COLO829 (cell line): ENCODE measurements at regions not wholly inside any gene's neighbourhood (a gene's known extent, or its start where the extent isn't known, plus 50 kb on each side); places are given as distances from the start of the nearest gene placed in this dataset.
"Not testable (repeated sequence)": the region's sequence is repeated elsewhere in the genome, so short reads cannot be mapped to it uniquely, and the experiment has no call there.

ENCODE experiments used
- DNase-seq: peaks from one replicate; pipeline ENCODE4 v3.0.0; 2012; ENCODE audit warnings: low spot score

DNA sequence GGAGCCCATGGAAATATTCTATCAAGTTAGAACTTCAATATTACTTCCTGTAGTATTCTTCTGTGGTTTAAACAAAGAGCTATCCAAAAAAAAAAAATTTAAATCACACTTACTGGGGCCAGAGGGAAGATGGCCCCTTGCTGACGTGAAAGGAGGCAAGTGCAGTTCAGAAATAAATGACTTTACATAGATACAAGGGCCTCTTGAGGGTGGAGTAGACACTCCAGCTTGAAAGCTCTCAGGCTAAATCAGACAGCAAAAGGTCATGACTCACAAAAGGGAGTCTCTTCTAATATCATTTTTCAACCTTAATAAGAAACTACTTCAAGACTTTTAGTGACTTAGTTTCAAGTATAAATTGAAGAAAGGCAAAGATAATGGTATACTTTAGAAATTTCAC lies 1160.3 kb downstream of the FAM181B start:
- no peak for DNase-seq

DNA sequence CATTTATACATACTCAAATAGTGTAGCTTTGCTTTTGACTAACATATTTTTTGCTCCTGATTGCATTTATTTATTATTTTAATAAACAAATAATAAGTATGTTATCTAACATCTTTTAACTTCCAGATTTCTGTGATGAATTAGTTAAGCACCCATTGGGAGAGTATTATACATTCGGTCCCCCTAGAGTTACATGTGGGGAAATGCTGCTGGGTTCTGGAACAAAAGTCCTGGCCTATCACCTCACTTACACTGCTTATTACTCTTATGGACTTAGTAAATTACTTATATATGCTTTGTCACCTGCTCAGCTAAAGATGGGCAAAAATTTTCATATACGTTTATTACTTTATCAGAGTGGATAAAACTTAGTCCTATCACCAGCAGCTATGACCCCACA lies 1163.0 kb downstream of the FAM181B start:
- no peak for DNase-seq

DNA sequence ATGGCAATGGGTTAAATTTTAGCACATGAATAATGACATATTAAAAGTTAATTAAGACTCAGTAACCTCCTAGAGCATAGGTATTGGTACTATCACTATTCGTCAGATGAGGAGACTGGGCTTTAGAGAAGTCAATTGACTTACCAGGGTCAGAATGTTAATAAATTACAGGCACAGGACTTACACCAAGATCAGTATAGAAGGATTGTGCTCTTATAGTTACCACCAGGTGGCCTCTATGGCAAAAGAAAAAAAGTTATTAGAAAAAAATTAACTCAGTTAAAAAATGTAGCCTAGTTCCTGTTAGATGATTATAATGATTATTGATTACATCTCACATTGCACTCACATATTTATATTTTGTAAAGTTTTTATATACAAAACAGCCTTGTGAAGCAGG lies 1163.7 kb downstream of the FAM181B start:
- DNase-seq, result no peak

DNA sequence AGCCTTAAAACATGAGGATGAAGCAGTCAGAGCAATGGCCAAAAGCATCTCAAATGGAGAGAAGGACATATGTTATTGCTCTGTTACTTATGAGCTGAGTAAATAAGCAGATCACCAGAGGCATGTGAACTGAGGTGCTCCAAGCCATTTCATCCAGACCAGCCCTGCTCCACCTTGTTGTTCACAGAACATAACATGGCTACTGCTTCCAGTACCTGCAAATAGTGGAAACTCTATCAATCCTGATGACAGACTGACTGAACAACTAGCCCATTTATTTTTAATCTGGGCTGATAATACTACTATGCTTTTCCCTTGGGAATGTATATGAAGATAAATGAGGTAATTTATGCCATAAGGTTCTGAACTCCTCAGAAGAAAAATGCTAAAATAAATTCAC lies 1164.7 kb downstream of the FAM181B start:
- no peak for DNase-seq

DNA sequence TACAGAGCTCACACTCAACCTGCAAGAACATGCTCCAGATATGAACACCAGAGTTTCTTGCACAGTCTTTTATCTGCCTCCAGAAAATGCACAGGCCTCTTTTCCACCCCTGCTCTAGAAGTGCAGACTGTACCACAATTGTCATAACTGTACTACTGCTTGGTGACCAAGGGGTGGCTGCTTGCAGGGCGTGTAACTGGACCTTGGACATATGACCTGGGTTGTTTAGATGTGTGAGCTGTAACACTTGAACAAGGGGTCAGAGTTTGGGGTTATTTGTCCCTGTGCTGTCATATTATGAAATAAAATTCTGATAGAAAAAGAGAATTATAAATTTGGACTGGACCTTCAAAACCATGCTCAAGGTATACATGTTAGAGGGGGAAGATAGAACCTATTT lies 1185.5 kb downstream of the FAM181B start:
- DNase-seq, result no peak

DNA sequence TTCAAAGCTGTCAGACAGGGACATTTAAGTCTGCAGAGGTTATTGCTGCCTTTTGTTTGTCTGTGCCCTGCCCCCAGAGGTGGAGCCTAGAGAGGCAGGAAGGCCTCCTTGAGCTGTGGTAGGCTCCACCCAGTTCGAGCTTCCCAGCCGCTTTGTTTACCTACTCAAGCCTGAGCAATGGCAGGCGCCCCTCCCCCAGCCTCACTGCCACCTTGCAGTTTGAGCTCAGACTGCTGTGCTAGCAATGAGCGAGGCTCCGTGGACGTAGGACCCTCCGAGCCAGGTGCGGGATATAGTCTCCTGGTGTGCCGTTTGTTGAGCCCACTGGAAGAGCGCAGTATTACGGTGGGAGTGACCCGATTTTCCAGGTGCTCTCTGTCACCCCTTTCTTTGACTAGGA lies 1193.9 kb downstream of the FAM181B start:
- DNase-seq, result not testable (repeated sequence)

DNA sequence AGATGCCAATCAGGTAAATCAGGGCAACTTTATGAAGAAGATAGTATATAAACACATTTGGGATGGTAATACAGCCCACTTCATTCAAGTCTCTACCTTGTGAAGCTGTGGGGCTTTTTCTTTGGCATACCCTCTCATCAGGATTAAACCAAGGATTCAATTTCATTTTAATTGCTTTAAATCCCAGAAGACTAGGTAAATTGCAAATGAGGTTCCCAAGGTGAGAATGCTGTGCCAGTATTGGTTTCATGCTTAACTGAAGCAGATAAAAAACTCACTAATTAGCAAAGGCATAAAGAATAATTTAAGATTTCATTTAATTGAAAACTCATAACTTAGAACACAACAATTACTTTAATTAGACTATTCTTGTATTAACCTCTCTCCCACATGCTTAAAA lies 1218.1 kb downstream of the FAM181B start:
- DNase-seq, result no peak

DNA sequence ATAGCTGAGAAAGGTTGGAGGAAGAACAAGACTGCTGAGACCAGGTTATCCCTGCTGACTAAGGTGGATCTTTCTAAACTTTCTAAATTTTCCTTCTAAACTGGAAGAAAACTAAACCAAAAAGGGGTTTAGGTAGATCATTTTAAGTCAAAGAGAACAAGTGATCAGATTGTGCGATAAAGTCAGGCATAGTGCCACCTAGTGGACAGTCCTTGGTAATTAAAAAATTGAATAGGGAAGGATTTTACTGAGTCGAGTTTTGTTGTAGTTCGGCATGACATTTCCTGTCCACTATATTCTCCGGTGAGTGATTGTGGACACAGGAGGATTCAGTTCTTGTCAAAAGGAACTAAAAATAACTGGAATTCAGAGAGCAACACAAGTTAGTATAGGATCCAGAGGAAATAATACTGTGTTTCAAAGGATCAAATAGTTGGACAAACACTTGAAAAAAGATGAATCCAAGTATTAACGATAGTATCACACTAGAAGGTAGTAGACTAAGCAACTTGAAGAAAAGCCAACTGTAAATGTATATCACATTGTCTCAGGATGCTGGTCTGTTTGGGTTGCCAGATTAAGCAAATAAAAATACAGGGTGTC lies 1236.4 kb downstream of the FAM181B start:
- peak; percentile 43 for DNase-seq

DNA sequence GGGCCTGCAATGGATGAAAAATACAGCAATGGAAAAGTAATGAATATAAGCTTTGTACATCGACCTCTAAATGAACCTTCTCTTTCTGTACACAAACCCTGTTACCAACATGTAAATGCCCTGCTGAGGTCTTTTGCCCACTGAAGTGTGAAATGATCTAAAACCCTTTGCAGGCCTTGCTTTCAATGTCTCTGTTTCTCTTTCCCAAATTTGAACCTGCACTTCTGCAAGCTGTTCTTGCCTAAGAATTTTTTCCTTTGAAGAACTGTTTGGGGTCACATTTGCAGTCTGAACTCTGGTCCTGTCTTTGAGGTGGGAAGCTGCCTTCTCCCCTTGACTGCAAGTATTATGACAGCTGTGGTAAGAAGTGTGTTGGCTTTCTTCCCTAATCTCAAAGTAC lies 1237.1 kb downstream of the FAM181B start:
- DNase-seq, result no peak

DNA sequence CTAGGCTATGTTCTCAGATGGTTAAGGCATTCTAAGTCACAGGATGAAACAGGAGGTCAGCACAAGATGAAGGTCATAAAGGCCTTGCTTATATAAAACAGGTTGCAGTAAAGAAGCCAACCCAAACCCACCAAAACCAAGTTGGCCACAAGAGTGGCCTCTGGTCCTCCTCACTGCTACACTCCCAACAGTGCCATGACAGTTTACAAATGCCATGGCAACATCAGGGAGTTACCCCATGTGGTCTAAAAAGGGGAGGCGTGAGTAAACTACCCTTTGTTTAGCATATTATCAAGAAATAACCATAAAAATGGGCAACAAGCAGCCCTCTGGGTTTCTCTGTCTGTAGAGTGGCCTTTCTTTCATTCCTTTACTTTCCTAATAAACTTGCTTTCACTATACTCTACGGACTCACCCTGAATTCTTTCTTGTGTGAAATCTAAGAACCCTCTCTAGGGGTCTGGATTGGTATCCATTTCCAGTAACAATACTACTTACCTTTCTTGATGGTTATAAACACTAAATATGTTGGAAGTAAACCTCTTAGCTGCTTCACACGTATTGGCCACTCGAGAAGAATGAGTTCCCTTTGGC lies 1237.9 kb downstream of the FAM181B start:
- DNase-seq, result no peak

DNA sequence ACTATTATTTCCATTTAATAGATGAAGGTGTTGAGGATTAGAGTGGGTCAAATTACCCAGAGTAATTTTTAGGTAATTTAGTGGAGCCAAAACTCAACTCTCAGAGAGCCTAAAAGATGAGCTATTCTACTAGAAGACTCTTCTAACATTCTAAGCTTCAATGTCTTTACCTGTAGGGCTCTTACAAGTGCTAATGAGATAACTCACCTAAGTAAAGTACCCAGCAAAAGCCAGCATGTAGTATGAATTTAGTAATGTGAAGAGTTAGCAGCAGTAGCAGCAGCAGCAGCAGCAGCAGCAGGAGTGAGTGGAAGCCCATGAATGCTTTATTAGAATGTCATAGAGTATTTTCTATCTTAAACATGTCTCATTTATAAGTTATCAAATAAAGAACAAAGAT lies 1239.2 kb downstream of the FAM181B start:
- no peak for DNase-seq

DNA sequence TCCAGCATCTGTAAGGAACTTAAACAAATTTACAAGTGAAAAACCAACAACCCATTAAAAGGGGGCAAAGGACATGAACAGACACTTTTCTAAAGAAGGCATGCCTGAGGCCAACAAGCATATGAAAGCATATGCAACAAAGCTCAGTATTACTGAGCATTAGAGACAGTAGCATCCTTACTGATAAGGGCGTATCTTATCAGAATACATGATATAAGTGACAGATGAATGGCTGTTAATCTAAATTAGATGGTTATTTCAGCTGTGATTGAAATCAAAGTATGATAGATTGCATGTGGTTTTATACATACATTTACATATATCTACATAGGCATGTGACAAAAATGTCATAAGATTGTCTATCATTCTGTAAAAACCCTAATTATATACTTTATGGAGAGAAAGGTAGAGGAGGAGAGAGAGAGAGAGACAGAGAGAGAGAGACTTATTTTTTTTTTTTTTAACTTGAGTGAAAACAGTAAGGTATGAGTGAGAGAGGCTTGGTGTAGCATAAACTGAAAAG lies 1240.7 kb downstream of the FAM181B start:
- DNase-seq, result no peak

DNA sequence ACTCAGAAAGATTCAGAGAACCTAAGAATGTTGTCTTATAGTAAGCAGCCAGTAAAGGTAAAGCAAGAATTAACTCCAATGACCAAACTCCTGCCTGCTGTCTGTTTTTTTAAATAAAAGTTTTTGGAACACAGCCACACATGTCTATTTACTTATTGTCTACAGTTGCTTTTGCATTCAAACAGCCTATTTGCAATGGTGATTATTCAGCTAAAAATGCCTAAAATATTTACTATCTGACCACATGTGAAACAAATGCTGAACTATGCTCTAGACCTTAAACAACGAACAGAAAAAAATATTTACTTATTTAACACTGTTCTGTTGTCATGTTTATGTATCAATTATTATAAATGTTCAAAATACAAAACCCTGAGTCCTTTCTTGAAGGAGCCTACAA lies 1246.6 kb downstream of the FAM181B start:
- no peak for DNase-seq

DNA sequence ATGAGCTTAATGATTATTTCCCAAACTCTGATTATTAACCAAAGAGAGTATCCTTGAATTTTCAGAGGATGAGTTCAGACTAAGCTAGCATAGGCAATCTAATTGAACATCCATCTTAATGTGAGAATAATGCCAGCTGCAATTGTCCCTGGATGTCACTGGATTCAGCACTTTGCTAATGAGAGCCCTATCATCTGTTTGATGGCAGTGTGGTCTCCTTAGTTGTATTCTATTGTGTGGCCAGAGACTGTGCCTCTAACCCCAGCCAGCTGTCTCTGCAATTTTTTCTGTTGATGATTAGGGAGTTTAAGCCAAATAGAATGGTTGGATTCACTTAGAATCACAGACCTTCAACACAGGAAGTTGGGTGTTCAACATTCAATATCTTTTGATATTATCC lies 1249.5 kb downstream of the FAM181B start:
- DNase-seq, result no peak

DNA sequence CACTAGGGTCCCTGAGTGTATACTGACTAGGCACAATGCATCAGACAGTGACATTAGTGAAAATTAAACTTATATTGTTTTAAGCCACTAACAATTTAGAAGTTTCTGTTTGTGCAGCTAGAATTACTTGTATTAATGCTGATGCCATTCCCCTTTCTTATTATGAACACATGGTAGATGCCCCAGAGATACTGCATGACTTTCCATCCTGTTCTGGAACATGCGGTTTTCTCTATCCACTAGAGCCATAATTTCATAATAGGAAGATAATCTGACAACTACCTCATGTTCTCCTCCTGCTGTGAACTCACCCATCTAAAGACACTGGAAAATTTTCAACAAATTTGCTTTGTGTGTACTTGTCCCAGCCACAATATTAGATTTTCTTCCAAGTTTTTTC lies 1256.4 kb downstream of the FAM181B start:
- no peak for DNase-seq

DNA sequence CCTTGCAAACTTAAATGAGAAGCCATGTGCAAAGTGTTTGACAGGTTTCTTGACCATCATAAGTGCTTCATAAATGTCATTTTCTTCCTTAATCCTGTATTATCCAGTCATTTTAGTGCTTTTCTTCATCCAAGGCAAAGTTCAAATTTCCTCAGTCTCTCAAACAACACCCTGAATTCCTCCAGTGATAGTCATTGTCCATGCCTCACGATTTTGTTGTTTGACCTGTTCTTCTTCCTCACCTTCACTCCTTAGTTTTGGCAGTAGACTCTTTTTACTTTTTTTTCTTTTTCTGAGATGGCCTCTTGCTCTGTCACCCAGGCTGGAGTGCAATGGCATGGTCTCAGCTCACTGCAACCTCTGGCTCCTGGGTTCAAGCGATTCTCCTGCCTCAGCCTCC lies 1257.3 kb downstream of the FAM181B start:
- no peak for DNase-seq

DNA sequence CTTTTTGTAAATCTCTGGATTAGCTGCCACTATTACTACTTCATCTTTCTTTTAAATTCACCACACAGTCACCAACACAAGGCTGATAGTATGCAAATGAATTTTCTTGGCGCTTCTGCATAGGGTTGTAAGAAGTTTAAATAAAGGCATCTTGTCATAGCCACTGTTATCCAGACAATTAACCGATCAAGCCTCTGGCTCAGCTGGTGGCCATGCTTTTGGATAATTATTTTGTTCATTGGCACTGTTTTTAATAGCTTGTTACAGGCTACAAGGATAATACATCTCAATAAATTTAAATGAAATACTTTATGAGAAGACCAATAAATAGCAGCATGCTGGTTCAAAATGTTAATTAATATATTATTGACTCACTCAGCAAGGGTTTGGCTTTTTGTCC lies 1261.0 kb downstream of the FAM181B start:
- no peak for DNase-seq

DNA sequence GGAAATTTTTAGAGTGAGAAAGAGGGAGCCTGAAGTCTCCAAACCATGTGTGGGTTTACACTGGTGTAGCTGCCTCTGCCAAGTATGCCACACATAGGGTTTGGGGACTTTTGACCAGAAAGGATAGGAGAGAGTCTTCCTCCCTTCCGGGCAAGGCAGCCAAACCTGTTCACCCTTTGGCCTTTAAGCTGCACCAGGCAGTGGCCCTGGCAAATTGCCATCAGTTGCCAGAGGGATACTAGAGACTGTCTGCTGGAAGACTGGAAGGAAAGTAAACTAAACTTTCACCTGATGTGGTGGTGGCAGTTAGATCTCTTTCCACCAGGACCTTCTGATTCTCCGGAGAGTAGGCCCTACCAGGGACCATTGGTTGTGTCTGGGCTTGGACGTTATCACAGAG lies 1263.2 kb downstream of the FAM181B start:
- no peak for DNase-seq

DNA sequence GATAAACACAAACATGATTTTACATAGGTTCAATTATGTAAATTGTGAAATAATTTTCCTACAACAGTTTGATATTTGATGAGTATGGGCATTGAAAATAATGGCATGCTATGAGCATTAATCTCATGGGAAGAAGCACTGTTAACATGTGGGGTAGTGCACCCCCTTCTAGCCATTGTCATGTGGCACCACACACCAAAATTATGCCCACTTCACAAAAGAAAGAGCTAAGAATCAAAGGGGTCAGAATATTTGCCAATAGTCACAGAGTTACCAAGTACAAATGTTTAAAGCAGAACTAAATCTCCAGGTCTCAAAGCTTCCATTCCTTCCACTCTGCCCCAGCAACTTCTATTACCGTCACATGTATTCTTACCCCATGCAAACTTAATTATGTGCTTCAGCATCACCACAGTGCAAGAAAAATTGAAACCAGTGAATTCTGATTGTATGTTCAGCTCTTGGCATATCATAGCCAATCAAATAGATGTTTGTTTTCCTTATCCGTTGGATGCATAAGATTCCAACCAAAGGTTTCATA lies 1273.8 kb downstream of the FAM181B start:
- DNase-seq, result no peak

DNA sequence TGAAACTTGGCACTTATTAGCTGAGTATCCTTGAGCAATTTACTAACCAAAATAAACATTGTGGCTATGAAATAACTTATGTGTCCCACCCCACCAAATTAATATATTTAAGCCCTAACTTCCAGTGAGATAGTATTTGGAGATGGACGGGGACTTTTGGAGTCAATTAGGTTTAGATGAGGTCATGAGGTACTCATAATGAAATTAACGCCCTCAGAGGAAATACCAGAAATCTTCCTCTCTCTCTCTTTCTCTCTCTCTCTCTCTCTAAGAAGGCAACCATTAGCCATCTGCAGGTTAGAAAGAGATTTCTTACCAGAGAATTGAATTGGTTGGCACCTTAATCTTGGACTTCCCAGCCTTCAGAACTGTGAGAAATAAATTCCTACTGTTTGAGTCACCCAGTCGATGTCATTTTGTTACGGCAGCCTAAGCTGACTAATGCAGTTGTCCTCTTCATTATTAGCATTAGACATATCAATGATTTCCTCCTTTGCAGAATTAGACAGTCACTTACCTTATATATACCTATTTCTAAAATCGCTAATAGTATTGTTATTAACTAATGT lies 1284.0 kb downstream of the FAM181B start:
- no peak for DNase-seq

DNA sequence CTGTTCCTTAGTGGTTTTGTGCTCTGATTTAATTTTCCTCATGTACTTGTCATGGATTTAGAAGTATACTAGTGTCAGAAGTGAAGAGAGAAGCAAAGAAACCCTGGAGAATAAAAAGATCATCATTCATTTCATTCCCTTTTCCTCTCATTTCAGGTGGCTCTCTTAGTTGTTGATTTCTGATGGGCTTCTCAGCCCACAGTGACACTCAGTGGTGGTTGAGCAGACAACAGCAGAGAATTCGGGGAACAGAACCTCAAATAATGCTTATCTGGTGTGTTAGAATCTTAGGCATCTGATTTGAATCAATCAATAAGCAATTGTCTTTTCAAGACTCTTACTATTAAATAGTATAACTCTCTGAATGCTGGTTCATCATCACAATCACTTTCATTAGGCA lies 1289.4 kb downstream of the FAM181B start:
- DNase-seq, result no peak

DNA sequence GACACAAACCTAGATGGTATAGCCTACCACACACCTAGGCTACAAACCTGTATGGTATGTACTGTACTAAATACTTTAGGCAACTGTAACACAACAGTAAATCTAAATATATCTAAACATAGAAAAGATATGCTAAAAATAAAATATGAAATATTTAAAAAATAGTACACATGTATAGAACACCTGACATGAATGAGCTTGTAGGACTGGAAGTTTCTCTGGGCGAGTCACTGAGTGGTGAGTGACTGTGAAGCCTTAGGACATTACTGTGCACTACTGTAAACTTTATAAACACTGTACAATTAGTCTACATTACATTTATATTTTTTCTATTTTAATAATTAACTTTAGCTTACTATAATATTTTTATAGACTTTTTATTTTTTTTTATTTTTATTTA lies 1301.3 kb downstream of the FAM181B start:
- DNase-seq, result no peak

DNA sequence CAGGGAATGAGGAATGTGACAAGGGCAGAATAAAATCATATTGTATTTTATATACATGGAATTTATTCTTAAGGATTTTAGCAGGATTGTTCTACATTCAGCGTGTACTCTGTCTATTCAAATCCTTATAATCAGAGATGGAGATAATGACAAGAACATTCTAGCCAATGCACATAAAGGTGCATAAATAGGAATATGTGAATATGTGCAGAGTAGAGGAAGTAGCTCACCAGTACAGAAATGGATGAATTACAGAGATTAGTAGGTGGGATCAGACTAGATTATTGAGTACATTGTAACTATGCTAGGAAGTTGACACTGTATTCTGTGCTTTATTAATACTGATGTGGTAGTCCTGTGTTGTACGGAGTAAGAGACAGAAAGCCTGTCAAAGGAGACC lies 1308.8 kb downstream of the FAM181B start:
- DNase-seq, result no peak

DNA sequence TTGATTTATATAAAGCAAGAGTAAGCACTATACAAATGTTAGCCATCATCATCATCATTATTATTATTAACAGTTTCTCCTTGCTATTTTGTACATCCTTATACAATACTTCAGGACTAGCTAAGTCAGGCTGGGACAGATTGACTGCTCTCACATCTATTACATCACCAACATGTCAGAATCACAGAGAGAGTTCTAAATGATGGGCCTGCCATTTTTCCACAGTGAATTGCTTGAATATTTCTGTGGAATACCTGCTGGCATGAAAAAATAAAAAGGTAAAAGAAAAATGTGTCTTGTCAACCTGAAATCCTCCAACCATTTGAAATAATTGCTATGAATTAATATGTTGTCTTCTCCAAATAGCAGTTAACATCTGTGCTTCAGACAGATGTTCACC lies 1311.3 kb downstream of the FAM181B start:
- no peak for DNase-seq
